Fibroblast of lung (primary cell): ENCODE measurements at regions not wholly inside any gene's neighbourhood (a gene's known extent, or its start where the extent isn't known, plus 50 kb on each side); places are given as distances from the start of the nearest gene placed in this dataset.

Experiments used
- CTCF ChIP-seq, 2 donors: IDR thresholded peaks in 1 of 2; conservative IDR thresholded peaks in 1 of 2; 1 replicate in 1 of 2; 2 replicates in 1 of 2; pipeline ENCODE4 v1.5.1; 2011 to 2012; ENCODE audit warnings: low read length in 2 of 2, control low read depth in 1 of 2, inconsistent platforms in 1 of 2, low read depth in 1 of 2, mild to moderate bottlenecking in 1 of 2
- EZH2 ChIP-seq: IDR thresholded peaks from 2 replicates; pipeline ENCODE4 v1.5.1; 2012; ENCODE audit warnings: low read length, control low read depth, mild to moderate bottlenecking; ENCODE audit errors: missing control alignments

GRCh38 chr4:110751183-110751582 is 128.3 kb upstream of the PITX2 start:
- no peak for TF ChIP-seq EZH2
- TF ChIP-seq CTCF (conservative IDR thresholded peaks at IDR 0.05 in 1 of 2, IDR thresholded peaks at IDR 0.05 in 1 of 2; ENCODE audit: low read depth in 1 of 2, low read length in 2 of 2) = no peak
